GM10266 (cell line): ENCODE measurements at regions not wholly inside any gene's neighbourhood (a gene's known extent, or its start where the extent isn't known, plus 50 kb on each side); places are given as distances from the start of the nearest gene placed in this dataset.

Experiments
- DNase-seq: peaks from one replicate; pipeline ENCODE4 v3.0.0; 2012; ENCODE audit errors: extremely low spot score
- CTCF ChIP-seq: IDR thresholded peaks from 2 replicates; pipeline ENCODE4 v1.5.1; 2012; ENCODE audit warnings: mild to moderate bottlenecking, low read depth; ENCODE audit not compliant: control insufficient read depth, insufficient read depth; ENCODE audit errors: missing control alignments

GRCh38 chr3:16060945-16061344, 113.5 kb upstream of the GALNT15 start:
- TF ChIP-seq CTCF: no peak
- no peak for DNase-seq

- DNase-seq: no peak
- no peak for TF ChIP-seq CTCF
Measured at GRCh38 chr3:16061491-16061890, 113.0 kb upstream of the GALNT15 start.

- DNase-seq: no peak
- no peak for TF ChIP-seq CTCF
Measured at GRCh38 chr3:16063603-16064002, 110.9 kb upstream of the GALNT15 start.

- no peak for TF ChIP-seq CTCF
- no peak for DNase-seq
Measured at GRCh38 chr3:16064642-16065414, 109.7 kb upstream of the GALNT15 start.

- no peak for TF ChIP-seq CTCF
- no peak for DNase-seq
Measured at GRCh38 chr3:16066545-16066944, 107.9 kb upstream of the GALNT15 start.

- TF ChIP-seq CTCF: no peak
- no peak for DNase-seq
Measured at GRCh38 chr3:16066975-16067374, 107.5 kb upstream of the GALNT15 start.

- no peak for TF ChIP-seq CTCF
- DNase-seq: no peak
Measured at GRCh38 chr3:16067837-16068471, 106.5 kb upstream of the GALNT15 start.
